ENCODE measurements at regions not wholly inside any gene's neighbourhood (a gene's known extent, or its start where the extent isn't known, plus 50 kb on each side); places are given as distances from the start of the nearest gene placed in this dataset.

DNA sequence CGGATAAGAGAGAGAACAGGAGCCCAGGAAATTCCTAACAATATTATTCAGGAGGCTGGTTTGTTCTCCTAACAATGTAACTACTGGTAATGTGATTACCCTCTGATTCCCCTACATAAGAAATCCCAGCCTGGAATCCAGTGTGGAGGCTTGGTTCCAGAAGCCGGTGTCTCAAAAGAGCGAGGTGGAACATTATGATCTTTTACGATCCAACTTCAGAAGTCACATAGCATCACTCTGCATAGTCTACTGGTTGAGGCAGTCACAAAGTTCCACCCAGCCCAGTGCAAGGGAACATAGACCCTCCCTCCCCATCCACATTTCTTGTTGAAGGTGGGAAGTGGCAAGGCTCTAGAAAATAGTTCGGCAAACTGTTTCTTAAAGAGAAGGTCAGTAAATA lies 81.6 kb upstream of the GALNT15 start:
- Histone ChIP-seq H3K4me2 (no peak overlapping the region), H3K9me3 (no peaks in the 10 kb centered on the region), H3K27ac (no peak overlapping the region), H3K4me3 (no peak overlapping the region), H3K4me1 (peaks cover 18% of the 10 kb centered on the region)
- FAIRE-seq (no peak), DNase-seq (ENCODE audit: low read depth in 1 of 2, low spot score in 1 of 2) (no peak), ATAC-seq (no peak)
- 92% methylated on average over 5 of the region's 5 CpGs for WGBS (ENCODE audit: missing lambda C conversion rate)
- TF ChIP-seq ZFP36 (IDR thresholded peaks at IDR 0.05; ENCODE audit: borderline replicate concordance, partially characterized antibody) (no peak), NPAS2 (CRISPR knock-in tag; IDR thresholded peaks at IDR 0.05; ENCODE audit: borderline replicate concordance) (no peak), NFE2L2 (conservative IDR thresholded peaks at IDR 0.05; ENCODE audit: low read length) (no peak), RCOR1 (IDR thresholded peaks at IDR 0.05; ENCODE audit: low read depth, low read length) (no peak), BHLHE40 (IDR thresholded peaks at IDR 0.05; ENCODE audit: low read depth, low read length) (no peak), RFX5 (IDR thresholded peaks at IDR 0.05) (no peak), HDAC2 (IDR thresholded peaks at IDR 0.05) (no peak), POLR2AphosphoS2 (conservative IDR thresholded peaks at IDR 0.05; ENCODE audit: low read length) (no peak), RAD21 (conservative IDR thresholded peaks at IDR 0.05 in 1 of 2, IDR thresholded peaks at IDR 0.05 in 1 of 2) (no peak)
- TF ChIP-seq, protein P1, sequence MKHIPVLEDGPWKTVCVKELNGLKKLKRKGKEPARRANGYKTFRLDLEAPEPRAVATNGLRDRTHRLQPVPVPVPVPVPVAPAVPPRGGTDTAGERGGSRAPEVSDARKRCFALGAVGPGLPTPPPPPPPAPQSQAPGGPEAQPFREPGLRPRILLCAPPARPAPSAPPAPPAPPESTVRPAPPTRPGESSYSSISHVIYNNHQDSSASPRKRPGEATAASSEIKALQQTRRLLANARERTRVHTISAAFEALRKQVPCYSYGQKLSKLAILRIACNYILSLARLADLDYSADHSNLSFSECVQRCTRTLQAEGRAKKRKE (CRISPR knock-in tag; IDR thresholded peaks at IDR 0.05; ENCODE audit: low read depth): no peak
- TF ChIP-seq, protein P2, sequence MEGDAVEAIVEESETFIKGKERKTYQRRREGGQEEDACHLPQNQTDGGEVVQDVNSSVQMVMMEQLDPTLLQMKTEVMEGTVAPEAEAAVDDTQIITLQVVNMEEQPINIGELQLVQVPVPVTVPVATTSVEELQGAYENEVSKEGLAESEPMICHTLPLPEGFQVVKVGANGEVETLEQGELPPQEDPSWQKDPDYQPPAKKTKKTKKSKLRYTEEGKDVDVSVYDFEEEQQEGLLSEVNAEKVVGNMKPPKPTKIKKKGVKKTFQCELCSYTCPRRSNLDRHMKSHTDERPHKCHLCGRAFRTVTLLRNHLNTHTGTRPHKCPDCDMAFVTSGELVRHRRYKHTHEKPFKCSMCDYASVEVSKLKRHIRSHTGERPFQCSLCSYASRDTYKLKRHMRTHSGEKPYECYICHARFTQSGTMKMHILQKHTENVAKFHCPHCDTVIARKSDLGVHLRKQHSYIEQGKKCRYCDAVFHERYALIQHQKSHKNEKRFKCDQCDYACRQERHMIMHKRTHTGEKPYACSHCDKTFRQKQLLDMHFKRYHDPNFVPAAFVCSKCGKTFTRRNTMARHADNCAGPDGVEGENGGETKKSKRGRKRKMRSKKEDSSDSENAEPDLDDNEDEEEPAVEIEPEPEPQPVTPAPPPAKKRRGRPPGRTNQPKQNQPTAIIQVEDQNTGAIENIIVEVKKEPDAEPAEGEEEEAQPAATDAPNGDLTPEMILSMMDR (IDR thresholded peaks at IDR 0.05): no peak
- CTCF ChIA-PET: interaction anchor here (1.1 kb wide), 1 partner anchor 50 kb away, joined by 3 read pairs; no protein-coding TSS in a partner anchor
- POLR2A ChIA-PET: no interaction called here

DNA sequence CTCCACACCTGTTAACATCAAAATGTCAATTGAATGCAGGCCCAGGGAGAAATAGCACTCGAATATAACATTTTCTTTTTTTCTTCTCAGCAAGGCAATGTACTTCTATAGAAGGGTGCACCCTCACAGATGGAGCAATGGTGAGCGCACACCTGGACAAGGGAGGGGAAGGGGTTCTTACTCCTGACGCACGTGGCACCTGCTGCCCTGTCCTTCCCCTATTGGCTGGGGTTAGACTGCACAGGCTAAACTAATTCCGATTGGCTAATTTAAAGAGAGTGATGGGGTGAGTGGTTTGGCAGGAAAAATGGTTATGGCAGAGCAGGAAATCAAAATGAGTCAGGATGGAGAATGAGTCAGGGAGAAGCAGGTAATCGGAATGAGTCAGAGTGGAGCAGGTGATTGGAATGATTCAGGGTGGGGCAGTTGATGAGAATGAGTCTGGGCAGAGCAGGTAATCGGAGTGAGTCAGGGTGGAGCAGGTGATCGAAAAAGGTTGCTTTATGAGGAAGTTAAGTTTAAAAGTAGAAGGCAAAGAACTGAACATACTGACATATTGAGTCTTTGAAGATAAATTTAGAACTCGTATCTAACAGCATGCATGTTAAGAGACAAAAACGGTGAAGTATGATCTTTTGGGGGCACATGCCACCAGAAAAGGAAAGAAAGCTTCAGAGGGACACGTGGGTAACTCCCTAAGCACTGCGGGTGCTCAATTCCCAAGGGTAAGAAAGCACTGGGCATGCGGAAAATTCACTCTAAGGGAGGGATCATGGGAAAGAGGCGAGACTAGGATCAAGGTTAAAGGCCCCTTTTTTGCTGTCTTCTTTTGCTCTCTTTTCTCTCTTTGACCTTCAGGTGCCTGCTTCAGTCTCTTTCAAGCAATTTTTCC lies 72.9 kb upstream of the GALNT15 start:
- peak overlapping the region; percentile 49 for H3K4me2 ChIP-seq
- peaks cover 28% of the 10 kb centered on the region for H3K4me1 ChIP-seq
- FAIRE-seq (no peak), DNase-seq (ENCODE audit: low read depth in 1 of 2, low spot score in 1 of 2) (peak; percentile 31 to 79), ATAC-seq (peak; percentile 38 to 58; a peak in 3 of 6 replicates)
- H3K27ac ChIP-seq: peak overlapping the region; percentile 70 to 74
- POLR2A ChIA-PET: no interaction called here
- no peaks in the 10 kb centered on the region for H3K9me3 ChIP-seq
- TF ChIP-seq REST (IDR thresholded peaks at IDR 0.05): no peak
- no peak for TF ChIP-seq JUN (IDR thresholded peaks at IDR 0.05)
- TF ChIP-seq POLR2AphosphoS2 (conservative IDR thresholded peaks at IDR 0.05; ENCODE audit: low read length): no peak
- no peak for TF ChIP-seq RNF2 (IDR thresholded peaks at IDR 0.05; ENCODE audit: borderline replicate concordance, low read depth)
- peak; percentile 66 for TF ChIP-seq JUNB (IDR thresholded peaks at IDR 0.05)
- TF ChIP-seq MAX (IDR thresholded peaks at IDR 0.05): no peak
- TF ChIP-seq EHF (CRISPR knock-in tag; IDR thresholded peaks at IDR 0.05): no peak
- TF ChIP-seq FOSL2 (IDR thresholded peaks at IDR 0.05): peak; percentile 72
- peak; percentile 92 for TF ChIP-seq FOSL2 (CRISPR knock-in tag; IDR thresholded peaks at IDR 0.05)
- TF ChIP-seq HES2 (IDR thresholded peaks at IDR 0.05): no peak; the same call in 1 of the 2 replicates
- no peak for TF ChIP-seq SMC3 (IDR thresholded peaks at IDR 0.05)
- no peak overlapping the region for H3K4me3 ChIP-seq
- CTCF ChIA-PET: no interaction called here
- WGBS (ENCODE audit: missing lambda C conversion rate): 57% methylated on average over 14 of the region's 14 CpGs
